Keratinocyte (primary cell): ENCODE measurements at regions not wholly inside any gene's neighbourhood (a gene's known extent, or its start where the extent isn't known, plus 50 kb on each side); places are given as distances from the start of the nearest gene placed in this dataset.
A peak's percentile ranks its signal among the peaks of the same experiment; 100 is the strongest.

ENCODE experiments used
- DNase-seq: peaks from one replicate; pipeline ENCODE4 v3.0.0-alpha.2; 2011; ENCODE audit warnings: low read depth, missing footprints, low spot score
- FAIRE-seq: peaks from 2 replicates; lab custom pipeline; 2011; peaks lifted over from hg19 to GRCh38; lab: Jason Lieb, UNC
- H2AFZ ChIP-seq: 2 replicates; pipeline ENCODE4 v1.6.0; 2012; ENCODE audit warnings: low read length, control low read depth, inconsistent platforms; ENCODE audit not compliant: control insufficient read depth
- H3K27ac ChIP-seq: 2 replicates; pipeline ENCODE4 v1.5.1; 2011; ENCODE audit warnings: low read length; ENCODE audit not compliant: control insufficient read depth, insufficient read depth
- H3K27me3 ChIP-seq: 3 replicates; pipeline ENCODE4 v1.6.0; 2011; ENCODE audit warnings: low read length; ENCODE audit not compliant: control insufficient read depth, insufficient read depth; ENCODE audit errors: extremely low read depth
- H3K36me3 ChIP-seq, 2 experiments: 2 replicates in 1 of 2; 3 replicates in 1 of 2; pipeline ENCODE4 v1.5.1; 2011; ENCODE audit warnings: low read length in 2 of 2, mild to moderate bottlenecking in 1 of 2; ENCODE audit not compliant: control insufficient read depth in 2 of 2, insufficient read depth in 2 of 2; ENCODE audit errors: extremely low read depth in 1 of 2
- H3K4me1 ChIP-seq: 3 replicates; pipeline ENCODE4 v1.5.1; 2011; ENCODE audit warnings: low read length; ENCODE audit not compliant: control insufficient read depth, insufficient read depth; ENCODE audit errors: extremely low read depth
- H3K4me2 ChIP-seq: 3 replicates; pipeline ENCODE4 v1.6.0; 2011; ENCODE audit warnings: low read depth, low read length; ENCODE audit not compliant: control insufficient read depth, insufficient read depth; ENCODE audit errors: extremely low read depth
- H3K4me3 ChIP-seq, 3 experiments: fragments of 200-600 bp in 1 of 3; sonication (generic) in 1 of 3; 2 replicates in 2 of 3; 3 replicates in 1 of 3; pipeline ENCODE4 v1.5.1; 2011 to 2016; ENCODE audit warnings: low read length in 3 of 3, mild to moderate bottlenecking in 3 of 3, control low read depth in 2 of 3, inconsistent platforms in 1 of 3, low read depth in 1 of 3, mixed read lengths in 1 of 3, mixed run types in 1 of 3, moderate library complexity in 1 of 3; ENCODE audit not compliant: control insufficient read depth in 2 of 3, insufficient read depth in 2 of 3; ENCODE audit errors: extremely low read depth in 1 of 3
- H3K79me2 ChIP-seq: 2 replicates; pipeline ENCODE4 v1.6.0; 2012; ENCODE audit warnings: low read length; ENCODE audit not compliant: control insufficient read depth, insufficient read depth
- H3K9ac ChIP-seq: 3 replicates; pipeline ENCODE4 v1.6.0; 2011; ENCODE audit warnings: low read length; ENCODE audit not compliant: control insufficient read depth, insufficient read depth; ENCODE audit errors: extremely low read depth
- H3K9me1 ChIP-seq: 3 replicates; pipeline ENCODE4 v1.6.0; 2011; ENCODE audit warnings: low read length; ENCODE audit not compliant: control insufficient read depth, insufficient read depth; ENCODE audit errors: extremely low read depth
- H3K9me3 ChIP-seq: 2 replicates; pipeline ENCODE4 v1.5.1; 2012; ENCODE audit warnings: low read depth, low read length; ENCODE audit not compliant: control insufficient read depth
- H4K20me1 ChIP-seq: 3 replicates; pipeline ENCODE4 v1.6.0; 2011; ENCODE audit warnings: low read length; ENCODE audit not compliant: control insufficient read depth, insufficient read depth; ENCODE audit errors: extremely low read depth
- EZH2 ChIP-seq: IDR thresholded peaks from one replicate; pipeline ENCODE4 v1.6.1; 2012; ENCODE audit warnings: inconsistent platforms, mild to moderate bottlenecking, low read length, moderate library complexity
- dilution Hi-C: fragments of 300-500 bp; cut with MboI; formaldehyde crosslinking; loops from one replicate; pipeline ENCODE4 v1.7.0; 2020; ENCODE audit warnings: low sequenced_read_pairs; ENCODE audit not compliant: extremely low pct_ligation_motif_present
- TF ChIP-seq, protein P1 (sequence below), 3 experiments: IDR thresholded peaks in 1 of 3; conservative IDR thresholded peaks in 1 of 3; optimal IDR thresholded peaks in 1 of 3; 2 replicates in 2 of 3; 3 replicates in 1 of 3; pipeline versions ENCODE3 to v1.5.1; 2011; ENCODE audit warnings: low read length in 3 of 3, mild to moderate bottlenecking in 3 of 3, moderate library complexity in 2 of 3, control low read depth in 1 of 3, inconsistent platforms in 1 of 3; ENCODE audit not compliant: insufficient read depth in 2 of 3; ENCODE audit errors: extremely low read depth in 1 of 3

DNA sequence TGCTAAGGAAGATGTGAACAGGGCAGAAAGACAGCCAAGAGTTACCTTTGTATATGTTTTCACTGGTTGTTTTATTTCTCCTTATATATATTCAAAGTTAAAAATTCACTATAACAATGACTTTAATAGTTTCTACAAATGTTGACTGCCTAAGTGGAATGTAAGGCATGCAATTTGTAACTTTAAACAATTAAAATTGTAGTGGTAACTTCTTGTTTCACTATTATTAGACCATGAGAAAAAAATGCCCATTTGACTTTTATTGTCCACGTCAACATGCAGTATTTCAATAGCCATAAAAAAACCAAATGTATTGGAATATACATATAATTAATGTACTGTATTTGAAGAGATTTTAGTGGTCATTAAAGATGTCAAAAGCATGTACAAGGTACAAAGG is 340.7 kb upstream of the CBLB start:
- Histone ChIP-seq H2AFZ (no peak overlapping the region), H3K79me2 (no peaks in the 10 kb centered on the region), H3K4me2 (no peak overlapping the region), H3K27ac (no peak overlapping the region), H3K9me3 (no peaks in the 10 kb centered on the region), H3K36me3 (no peaks in the 10 kb centered on the region), H3K9ac (no peak overlapping the region), H3K9me1 (no peaks in the 10 kb centered on the region), H3K27me3 (no peaks in the 10 kb centered on the region), H4K20me1 (no peaks in the 10 kb centered on the region), H3K4me1 (no peaks in the 10 kb centered on the region), H3K4me3 (no peak overlapping the region)
- no peak for FAIRE-seq
- TF ChIP-seq, protein P1, sequence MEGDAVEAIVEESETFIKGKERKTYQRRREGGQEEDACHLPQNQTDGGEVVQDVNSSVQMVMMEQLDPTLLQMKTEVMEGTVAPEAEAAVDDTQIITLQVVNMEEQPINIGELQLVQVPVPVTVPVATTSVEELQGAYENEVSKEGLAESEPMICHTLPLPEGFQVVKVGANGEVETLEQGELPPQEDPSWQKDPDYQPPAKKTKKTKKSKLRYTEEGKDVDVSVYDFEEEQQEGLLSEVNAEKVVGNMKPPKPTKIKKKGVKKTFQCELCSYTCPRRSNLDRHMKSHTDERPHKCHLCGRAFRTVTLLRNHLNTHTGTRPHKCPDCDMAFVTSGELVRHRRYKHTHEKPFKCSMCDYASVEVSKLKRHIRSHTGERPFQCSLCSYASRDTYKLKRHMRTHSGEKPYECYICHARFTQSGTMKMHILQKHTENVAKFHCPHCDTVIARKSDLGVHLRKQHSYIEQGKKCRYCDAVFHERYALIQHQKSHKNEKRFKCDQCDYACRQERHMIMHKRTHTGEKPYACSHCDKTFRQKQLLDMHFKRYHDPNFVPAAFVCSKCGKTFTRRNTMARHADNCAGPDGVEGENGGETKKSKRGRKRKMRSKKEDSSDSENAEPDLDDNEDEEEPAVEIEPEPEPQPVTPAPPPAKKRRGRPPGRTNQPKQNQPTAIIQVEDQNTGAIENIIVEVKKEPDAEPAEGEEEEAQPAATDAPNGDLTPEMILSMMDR (optimal IDR thresholded peaks at IDR 0.05 in 1 of 3, IDR thresholded peaks at IDR 0.05 in 1 of 3, conservative IDR thresholded peaks at IDR 0.05 in 1 of 3; ENCODE audit: extremely low read depth in 1 of 3, insufficient read depth in 2 of 3, low read length in 3 of 3), result no peak
- no peak for TF ChIP-seq EZH2
- dilution Hi-C loops, result no loop called here
- DNase-seq, result no peak

DNA sequence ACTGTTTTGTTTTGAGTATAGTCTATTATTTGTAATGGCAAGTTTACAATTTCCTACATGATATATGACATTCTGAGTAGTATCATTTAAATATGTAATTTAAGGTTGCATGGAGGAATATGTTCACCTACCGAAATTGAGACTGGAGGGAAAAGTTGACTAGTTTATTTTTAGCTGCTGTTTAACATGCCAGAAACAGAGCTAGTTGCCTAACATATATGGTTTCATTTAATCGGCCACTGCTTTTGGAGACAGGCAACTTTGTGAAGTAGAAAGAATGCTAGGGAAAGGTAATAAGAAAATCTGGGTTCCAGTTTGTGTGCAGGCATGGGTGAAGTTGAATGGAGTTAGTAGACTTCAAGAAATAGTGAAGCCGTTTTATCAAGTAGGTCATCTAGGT is 342.1 kb upstream of the CBLB start:
- H3K9me3 ChIP-seq, result no peaks in the 10 kb centered on the region
- H3K4me2 ChIP-seq, result no peak overlapping the region
- H3K27ac ChIP-seq, result no peak overlapping the region
- peak overlapping the region; percentile 25 for H2AFZ ChIP-seq
- no peaks in the 10 kb centered on the region for H3K27me3 ChIP-seq
- no peaks in the 10 kb centered on the region for H3K79me2 ChIP-seq
- FAIRE-seq (no peak), DNase-seq (no peak)
- H3K9ac ChIP-seq, result no peak overlapping the region
- no peaks in the 10 kb centered on the region for H3K4me1 ChIP-seq
- no peaks in the 10 kb centered on the region for H4K20me1 ChIP-seq
- H3K9me1 ChIP-seq, result no peaks in the 10 kb centered on the region
- H3K4me3 ChIP-seq, result no peak overlapping the region
- H3K36me3 ChIP-seq, result no peaks in the 10 kb centered on the region
- no peak for TF ChIP-seq EZH2
- TF ChIP-seq, protein P1 (optimal IDR thresholded peaks at IDR 0.05 in 1 of 3, IDR thresholded peaks at IDR 0.05 in 1 of 3, conservative IDR thresholded peaks at IDR 0.05 in 1 of 3; ENCODE audit: extremely low read depth in 1 of 3, insufficient read depth in 2 of 3, low read length in 3 of 3), result no peak
- dilution Hi-C loops, result no loop called here
